GM12874 (cell line): ENCODE measurements at regions not wholly inside any gene's neighbourhood (a gene's known extent, or its start where the extent isn't known, plus 50 kb on each side); places are given as distances from the start of the nearest gene placed in this dataset.

Experiments
- TF ChIP-seq, protein P1 (sequence below): IDR thresholded peaks from 2 replicates; pipeline ENCODE4 v1.5.1; 2011; ENCODE audit warnings: low read depth, mild to moderate bottlenecking, control low read depth, low read length, moderate library complexity; ENCODE audit not compliant: insufficient read depth

DNA sequence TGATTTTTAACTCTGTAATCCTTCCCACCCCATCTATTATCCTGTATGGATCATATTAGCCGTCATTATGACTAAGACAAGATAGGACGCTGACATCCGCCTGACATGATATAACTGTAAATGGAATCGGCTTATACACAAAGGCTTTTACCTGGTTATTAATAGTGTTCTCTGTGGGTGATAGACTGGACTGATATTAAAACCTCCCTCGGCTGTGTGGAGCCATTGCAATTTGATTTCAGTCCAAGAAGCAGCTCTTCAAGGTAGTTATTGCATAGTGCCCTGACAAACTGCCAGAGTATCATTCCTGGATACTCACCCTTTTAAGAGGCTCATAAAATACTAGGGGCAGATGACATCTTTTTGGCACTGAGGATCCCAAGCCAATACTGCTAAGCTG, 226.1 kb upstream of the HNRNPA3 start:
- TF ChIP-seq, protein P1, sequence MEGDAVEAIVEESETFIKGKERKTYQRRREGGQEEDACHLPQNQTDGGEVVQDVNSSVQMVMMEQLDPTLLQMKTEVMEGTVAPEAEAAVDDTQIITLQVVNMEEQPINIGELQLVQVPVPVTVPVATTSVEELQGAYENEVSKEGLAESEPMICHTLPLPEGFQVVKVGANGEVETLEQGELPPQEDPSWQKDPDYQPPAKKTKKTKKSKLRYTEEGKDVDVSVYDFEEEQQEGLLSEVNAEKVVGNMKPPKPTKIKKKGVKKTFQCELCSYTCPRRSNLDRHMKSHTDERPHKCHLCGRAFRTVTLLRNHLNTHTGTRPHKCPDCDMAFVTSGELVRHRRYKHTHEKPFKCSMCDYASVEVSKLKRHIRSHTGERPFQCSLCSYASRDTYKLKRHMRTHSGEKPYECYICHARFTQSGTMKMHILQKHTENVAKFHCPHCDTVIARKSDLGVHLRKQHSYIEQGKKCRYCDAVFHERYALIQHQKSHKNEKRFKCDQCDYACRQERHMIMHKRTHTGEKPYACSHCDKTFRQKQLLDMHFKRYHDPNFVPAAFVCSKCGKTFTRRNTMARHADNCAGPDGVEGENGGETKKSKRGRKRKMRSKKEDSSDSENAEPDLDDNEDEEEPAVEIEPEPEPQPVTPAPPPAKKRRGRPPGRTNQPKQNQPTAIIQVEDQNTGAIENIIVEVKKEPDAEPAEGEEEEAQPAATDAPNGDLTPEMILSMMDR: no peak

DNA sequence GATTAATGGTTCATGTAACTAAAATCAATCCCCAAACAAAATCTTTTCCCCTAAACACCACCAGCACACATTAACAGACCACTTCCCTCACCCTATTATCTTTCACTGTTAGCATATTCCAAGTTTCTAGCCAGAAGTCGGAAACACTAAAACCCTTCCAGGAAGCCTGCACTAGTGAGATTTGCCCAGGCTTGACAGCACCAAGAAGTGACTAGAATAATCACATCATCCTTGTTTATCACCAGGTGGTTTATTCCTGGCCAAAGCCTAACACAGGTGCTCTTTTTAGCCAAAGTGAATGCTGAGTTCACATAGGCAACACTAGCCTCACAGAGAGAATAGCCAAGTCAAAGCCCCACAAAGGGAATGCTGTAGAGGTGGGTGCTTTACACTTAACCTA, 221.2 kb upstream of the HNRNPA3 start:
- TF ChIP-seq, protein P1: no peak

DNA sequence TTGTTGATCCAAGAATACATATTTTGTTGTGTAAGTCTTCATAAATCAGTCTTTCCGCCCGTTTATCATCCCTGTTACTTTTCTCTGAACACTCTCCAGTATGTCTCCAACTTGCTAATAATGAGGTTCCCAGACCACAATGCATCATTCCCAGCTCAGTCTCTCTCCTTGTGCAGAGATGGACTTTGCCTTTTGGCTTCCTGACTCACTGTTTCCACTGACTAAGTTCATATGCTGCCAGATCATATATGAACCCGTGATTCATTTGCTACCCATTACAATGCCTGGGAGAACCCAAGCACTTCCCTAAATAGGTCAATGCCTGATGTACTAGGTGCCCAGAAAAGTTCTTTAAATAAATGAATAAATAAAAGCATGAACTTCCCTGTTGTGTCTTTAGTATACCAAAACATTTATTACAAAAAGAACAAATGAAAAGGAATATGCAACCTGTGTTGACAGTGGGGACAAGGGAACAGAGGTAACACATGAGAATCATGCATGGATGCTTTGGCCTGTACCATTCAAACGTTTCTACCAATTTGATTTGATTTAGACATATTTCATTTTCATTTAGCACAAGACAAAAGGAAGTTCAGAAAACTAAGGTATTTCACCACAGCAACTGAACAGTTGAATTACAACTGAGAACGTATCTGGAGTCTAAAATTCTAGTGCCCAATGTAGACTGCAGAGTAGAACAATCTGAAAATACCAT, 215.4 kb upstream of the HNRNPA3 start:
- TF ChIP-seq, protein P1: no peak

DNA sequence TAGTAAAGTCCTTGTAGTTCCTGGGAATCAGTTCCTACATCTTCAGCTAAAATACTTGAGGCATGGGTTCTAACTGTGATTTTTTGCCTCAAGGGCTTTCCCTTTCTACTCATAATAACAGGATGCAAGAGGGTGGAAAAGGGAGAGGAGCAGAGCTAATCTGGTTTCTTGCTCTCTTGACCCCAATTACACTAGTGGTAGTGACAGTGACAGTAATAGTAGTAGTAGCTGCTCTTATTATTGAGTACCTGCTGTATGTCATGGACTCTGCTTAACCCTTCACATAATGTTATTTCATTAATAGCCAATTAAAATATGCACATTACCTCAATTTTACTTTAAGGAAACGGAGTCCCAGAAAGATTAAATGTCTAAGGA, 214.8 kb upstream of the HNRNPA3 start:
- TF ChIP-seq, protein P1: no peak

DNA sequence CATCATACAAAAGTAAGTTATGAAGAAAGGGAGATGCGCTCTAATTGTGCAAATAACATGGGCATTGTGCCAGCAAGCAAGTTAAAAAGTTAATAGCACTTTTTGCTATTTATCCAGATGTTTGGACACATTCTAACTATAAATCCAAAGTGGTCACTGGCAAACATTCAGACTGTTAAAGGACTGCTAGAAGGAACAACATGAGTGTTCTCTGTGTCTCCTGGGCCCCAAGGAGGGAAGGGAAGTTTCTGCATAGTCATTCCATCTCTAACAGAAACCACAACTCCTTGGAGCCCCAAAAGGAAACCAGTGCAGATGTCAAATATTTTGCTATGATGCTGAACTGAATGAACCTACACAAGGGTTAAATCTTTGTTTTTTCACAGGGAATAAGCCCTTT, 213.3 kb upstream of the HNRNPA3 start:
- TF ChIP-seq, protein P1: no peak

DNA sequence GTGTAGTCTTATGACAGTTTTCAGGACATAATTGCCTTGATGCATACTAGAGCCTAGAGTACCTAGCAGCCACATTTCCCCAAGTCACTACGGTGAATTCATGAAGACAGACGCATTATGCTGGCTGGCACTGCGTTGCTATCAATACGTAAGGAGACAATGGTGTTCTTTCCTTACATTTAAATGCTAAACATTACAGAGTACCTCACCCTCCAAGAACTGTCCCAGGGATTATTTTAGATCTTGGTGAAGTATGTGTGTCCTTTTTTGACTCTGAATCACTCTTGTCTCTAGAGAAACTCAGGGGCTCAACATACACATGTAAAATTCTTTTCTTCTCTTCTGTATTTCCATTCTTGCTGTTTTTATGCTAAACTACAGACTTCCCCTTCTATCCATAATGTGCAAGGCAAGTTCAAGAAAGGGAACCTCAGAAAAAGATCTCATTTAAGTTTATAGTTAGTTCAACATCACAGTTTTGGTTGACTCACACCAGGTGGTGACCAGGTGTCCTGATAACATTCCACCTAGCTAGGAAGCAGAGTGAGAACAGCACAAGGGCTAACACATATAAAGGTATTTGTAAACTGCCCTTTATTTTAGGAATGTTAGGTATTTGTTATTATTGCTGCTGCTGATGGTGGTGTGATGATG, 212.4 kb upstream of the HNRNPA3 start:
- TF ChIP-seq, protein P1: no peak

DNA sequence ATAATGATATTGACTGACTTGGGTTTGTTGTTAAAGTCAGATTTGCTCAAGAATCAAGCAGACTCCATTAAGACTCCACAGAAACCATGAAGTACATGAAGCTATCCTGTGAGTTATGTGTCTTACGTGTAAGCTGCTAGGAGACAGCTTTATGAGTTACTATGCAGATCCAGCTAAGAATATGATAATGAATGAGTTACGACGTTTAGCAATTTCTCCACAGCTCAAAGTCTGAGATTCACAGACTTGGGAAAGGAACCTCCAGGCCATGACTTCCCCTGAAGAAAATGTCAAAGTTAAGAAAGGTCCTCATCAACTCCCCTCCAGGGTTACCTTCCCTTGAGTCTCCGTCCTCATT, 211.9 kb upstream of the HNRNPA3 start:
- TF ChIP-seq, protein P1: no peak
